ENCODE measurements at regions not wholly inside any gene's neighbourhood (a gene's known extent, or its start where the extent isn't known, plus 50 kb on each side); places are given as distances from the start of the nearest gene placed in this dataset.

DNA sequence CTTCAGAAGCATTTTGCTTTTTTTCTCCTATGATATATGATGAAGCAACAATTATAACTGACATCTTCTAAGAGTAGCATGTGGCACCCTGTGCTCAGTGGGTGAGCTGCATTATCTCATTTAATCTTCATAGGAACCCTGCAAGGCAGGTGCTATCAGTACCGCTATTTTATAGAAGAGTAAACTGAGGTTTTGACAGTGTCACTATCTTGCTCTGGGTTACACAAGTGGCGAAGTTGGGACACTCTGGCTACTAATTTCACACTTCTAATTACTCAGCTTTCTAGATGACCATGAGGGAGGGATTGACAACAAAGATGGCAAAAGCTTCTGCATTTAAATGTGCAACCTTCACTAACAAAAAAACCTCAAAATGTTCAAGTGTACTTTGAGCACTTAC lies 76.9 kb upstream of the CAMK2D start:
- H3K4me3 ChIP-seq = no peak overlapping the region
- ATAC-seq (no peak), DNase-seq (no peak)
- H3K4me1 ChIP-seq = no peaks in the 10 kb centered on the region
- no peaks in the 10 kb centered on the region for H3K9me3 ChIP-seq
- H3K27me3 ChIP-seq (ENCODE audit: low read depth) = no peaks in the 10 kb centered on the region
- H3K27ac ChIP-seq = no peak overlapping the region
- intact Hi-C loops (cut with DNase I) = no loop called here
- TF ChIP-seq, protein P1, sequence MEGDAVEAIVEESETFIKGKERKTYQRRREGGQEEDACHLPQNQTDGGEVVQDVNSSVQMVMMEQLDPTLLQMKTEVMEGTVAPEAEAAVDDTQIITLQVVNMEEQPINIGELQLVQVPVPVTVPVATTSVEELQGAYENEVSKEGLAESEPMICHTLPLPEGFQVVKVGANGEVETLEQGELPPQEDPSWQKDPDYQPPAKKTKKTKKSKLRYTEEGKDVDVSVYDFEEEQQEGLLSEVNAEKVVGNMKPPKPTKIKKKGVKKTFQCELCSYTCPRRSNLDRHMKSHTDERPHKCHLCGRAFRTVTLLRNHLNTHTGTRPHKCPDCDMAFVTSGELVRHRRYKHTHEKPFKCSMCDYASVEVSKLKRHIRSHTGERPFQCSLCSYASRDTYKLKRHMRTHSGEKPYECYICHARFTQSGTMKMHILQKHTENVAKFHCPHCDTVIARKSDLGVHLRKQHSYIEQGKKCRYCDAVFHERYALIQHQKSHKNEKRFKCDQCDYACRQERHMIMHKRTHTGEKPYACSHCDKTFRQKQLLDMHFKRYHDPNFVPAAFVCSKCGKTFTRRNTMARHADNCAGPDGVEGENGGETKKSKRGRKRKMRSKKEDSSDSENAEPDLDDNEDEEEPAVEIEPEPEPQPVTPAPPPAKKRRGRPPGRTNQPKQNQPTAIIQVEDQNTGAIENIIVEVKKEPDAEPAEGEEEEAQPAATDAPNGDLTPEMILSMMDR (IDR thresholded peaks at IDR 0.05) = no peak
- no peaks in the 10 kb centered on the region for H3K36me3 ChIP-seq

DNA sequence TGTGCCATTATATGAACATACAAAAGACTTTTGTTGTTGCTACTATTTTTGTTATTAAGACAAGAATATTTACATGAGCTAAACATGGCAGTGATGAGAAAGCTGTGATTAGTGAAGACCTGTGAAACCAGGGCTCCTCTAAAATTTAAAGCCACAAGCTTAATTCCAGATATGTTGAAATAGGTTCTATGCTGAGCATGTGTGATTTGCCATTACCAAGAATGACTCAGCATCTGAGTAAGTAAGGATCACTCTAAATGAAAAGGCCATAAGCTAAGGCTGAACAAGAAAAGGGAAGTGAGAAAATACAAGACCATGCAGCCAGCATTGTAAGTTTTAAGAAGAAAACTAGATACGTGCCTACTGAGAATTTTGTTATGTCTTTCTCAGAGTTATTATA lies 75.9 kb upstream of the CAMK2D start:
- TF ChIP-seq, protein P1 (IDR thresholded peaks at IDR 0.05) = no peak
- peak; percentile 76 to 82 for ATAC-seq
- H3K4me1 ChIP-seq = no peaks in the 10 kb centered on the region
- intact Hi-C loops (cut with DNase I) = no loop called here
- H3K4me3 ChIP-seq = no peak overlapping the region
- no peak for DNase-seq
- no peaks in the 10 kb centered on the region for H3K9me3 ChIP-seq
- H3K36me3 ChIP-seq = no peaks in the 10 kb centered on the region
- H3K27ac ChIP-seq = no peak overlapping the region
- H3K27me3 ChIP-seq (ENCODE audit: low read depth) = no peaks in the 10 kb centered on the region

DNA sequence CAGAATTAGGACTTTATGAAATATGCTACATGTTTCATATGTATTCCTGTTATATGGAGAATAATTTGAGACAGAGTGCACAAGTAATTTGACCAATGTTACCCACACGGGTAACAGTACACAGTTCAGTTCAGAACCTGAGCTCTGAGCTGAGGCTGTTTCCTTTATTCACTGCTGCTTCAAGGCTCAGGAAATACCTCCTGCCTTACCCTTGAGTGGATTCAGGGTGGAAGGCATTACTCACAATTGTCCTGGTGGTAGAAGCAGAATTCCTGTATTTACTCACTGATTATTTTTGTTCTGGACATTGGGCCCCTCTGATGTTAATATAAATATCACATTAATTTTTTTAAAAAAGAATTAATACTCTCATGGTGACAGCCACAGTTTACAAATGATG lies 73.5 kb upstream of the CAMK2D start:
- H3K36me3 ChIP-seq = no peaks in the 10 kb centered on the region
- ATAC-seq = no peak
- H3K9me3 ChIP-seq = no peaks in the 10 kb centered on the region
- H3K4me3 ChIP-seq = no peak overlapping the region
- intact Hi-C loops (cut with DNase I) = no loop called here
- TF ChIP-seq, protein P1 (IDR thresholded peaks at IDR 0.05) = no peak
- no peaks in the 10 kb centered on the region for H3K27me3 ChIP-seq (ENCODE audit: low read depth)
- no peaks in the 10 kb centered on the region for H3K4me1 ChIP-seq
- H3K27ac ChIP-seq = no peak overlapping the region
- DNase-seq = no peak

DNA sequence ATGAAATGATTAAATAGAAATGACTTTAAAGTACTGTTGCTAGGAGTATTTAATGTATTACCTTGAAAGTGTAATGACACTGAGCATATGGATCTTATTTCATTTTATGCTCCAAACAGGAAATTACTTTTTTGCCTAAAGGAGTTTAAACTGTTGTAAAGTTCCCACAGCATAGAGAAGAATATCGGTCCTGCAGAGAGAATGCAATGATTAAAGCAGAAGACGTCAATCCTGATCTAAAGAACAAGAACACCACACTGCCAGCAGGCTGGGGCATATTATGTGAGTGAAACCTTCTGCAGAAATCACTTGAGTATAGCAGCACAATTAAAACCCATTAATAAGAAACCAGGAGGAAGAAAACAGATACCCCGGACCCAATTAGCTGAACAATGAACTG lies 72.8 kb upstream of the CAMK2D start:
- no peak overlapping the region for H3K4me3 ChIP-seq
- intact Hi-C loops (cut with DNase I) = no loop called here
- ATAC-seq (no peak), DNase-seq (no peak)
- H3K4me1 ChIP-seq = no peaks in the 10 kb centered on the region
- no peaks in the 10 kb centered on the region for H3K36me3 ChIP-seq
- TF ChIP-seq, protein P1 (IDR thresholded peaks at IDR 0.05) = no peak
- H3K27ac ChIP-seq = no peak overlapping the region
- H3K27me3 ChIP-seq (ENCODE audit: low read depth) = no peaks in the 10 kb centered on the region
- no peaks in the 10 kb centered on the region for H3K9me3 ChIP-seq

DNA sequence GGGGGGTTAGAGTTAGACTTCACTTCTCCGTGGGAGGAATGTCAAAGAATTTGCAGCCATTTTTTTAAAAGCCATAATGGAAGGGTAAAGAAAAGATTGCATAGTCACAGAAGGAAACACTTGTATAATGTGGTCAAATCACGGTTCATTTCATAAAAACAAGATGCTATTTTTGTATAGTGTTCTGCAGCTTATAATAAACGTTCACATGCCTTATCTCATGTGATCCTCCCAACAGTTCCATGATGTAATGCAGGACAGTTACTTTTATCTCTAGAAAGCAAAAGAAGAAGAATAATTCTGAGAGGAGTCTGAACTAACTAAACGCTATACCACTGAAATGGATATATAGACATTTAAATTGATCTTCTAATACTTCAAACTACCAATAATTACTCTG lies 71.3 kb upstream of the CAMK2D start:
- H3K4me1 ChIP-seq = no peaks in the 10 kb centered on the region
- intact Hi-C loops (cut with DNase I) = no loop called here
- TF ChIP-seq, protein P1 (IDR thresholded peaks at IDR 0.05) = no peak
- ATAC-seq (no peak), DNase-seq (no peak)
- H3K27me3 ChIP-seq (ENCODE audit: low read depth) = no peaks in the 10 kb centered on the region
- H3K27ac ChIP-seq = no peak overlapping the region
- no peak overlapping the region for H3K4me3 ChIP-seq
- H3K36me3 ChIP-seq = no peaks in the 10 kb centered on the region
- H3K9me3 ChIP-seq = no peaks in the 10 kb centered on the region

DNA sequence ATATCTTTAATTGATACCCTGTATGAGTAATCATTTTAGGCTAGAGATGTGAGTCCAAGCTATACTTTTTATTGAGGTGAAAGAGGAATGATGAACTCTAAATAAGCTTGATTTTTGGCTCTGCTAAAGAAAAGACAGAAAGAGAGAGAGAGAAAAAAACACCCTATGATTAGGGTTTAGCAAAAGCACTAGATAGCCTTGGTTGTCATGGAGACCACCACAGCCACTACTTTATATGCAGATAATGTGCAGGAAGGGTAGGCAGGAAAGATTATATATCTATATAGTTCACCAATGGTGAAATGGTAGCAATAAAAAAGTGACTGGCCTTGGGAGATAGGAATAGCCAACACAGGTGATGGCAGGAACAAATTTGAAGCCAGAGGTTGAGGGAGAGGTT lies 69.9 kb upstream of the CAMK2D start:
- H3K4me3 ChIP-seq = no peak overlapping the region
- TF ChIP-seq, protein P1 (IDR thresholded peaks at IDR 0.05) = no peak
- no peaks in the 10 kb centered on the region for H3K27me3 ChIP-seq (ENCODE audit: low read depth)
- H3K36me3 ChIP-seq = no peaks in the 10 kb centered on the region
- no peaks in the 10 kb centered on the region for H3K4me1 ChIP-seq
- ATAC-seq (no peak), DNase-seq (no peak)
- intact Hi-C loops (cut with DNase I) = no loop called here
- H3K9me3 ChIP-seq = no peaks in the 10 kb centered on the region
- no peak overlapping the region for H3K27ac ChIP-seq
